Neural progenitor cell (in vitro differentiated cells): ENCODE measurements at regions not wholly inside any gene's neighbourhood (a gene's known extent, or its start where the extent isn't known, plus 50 kb on each side); places are given as distances from the start of the nearest gene placed in this dataset.

Experiments
- DNase-seq: peaks from one replicate; pipeline ENCODE4 v3.0.0-alpha.2; 2016; ENCODE audit warnings: low spot score
- H2AFZ ChIP-seq: fragments of 200-600 bp; sonication (generic); replicated peaks from 2 replicates; pipeline ENCODE4 v1.6.1; 2016; ENCODE audit warnings: antibody characterized with exemption
- H3F3A ChIP-seq: fragments of 200-600 bp; sonication (generic); 2 replicates; pipeline ENCODE4 v1.6.1; 2016; ENCODE audit warnings: antibody characterized with exemption, low read depth
- H3K27ac ChIP-seq: fragments of 200-600 bp; sonication (generic); 2 replicates; pipeline ENCODE4 v1.5.1; 2016; ENCODE audit warnings: mild to moderate bottlenecking
- H3K27me3 ChIP-seq: fragments of 200-600 bp; sonication (generic); 2 replicates; pipeline ENCODE4 v1.6.1; 2016; ENCODE audit warnings: mild to moderate bottlenecking, moderate library complexity
- H3K36me3 ChIP-seq: fragments of 200-600 bp; sonication (generic); 2 replicates; pipeline ENCODE4 v1.5.1; 2016
- H3K4me1 ChIP-seq: fragments of 200-600 bp; sonication (generic); 2 replicates; pipeline ENCODE4 v1.6.1; 2016; ENCODE audit warnings: mixed run types
- H3K4me2 ChIP-seq: fragments of 200-600 bp; sonication (generic); 2 replicates; pipeline ENCODE4 v1.6.1; 2016
- H3K4me3 ChIP-seq: fragments of 200-600 bp; sonication (generic); 2 replicates; pipeline ENCODE4 v1.5.1; 2016
- H3K79me2 ChIP-seq: fragments of 200-600 bp; sonication (generic); 2 replicates; pipeline ENCODE4 v1.6.1; 2016; ENCODE audit warnings: low read depth
- H3K9ac ChIP-seq: fragments of 200-600 bp; sonication (generic); 2 replicates; pipeline ENCODE4 v1.6.1; 2016
- H3K9me3 ChIP-seq: fragments of 200-600 bp; sonication (generic); 2 replicates; pipeline ENCODE4 v1.5.1; 2016; ENCODE audit warnings: low read depth
- H4K20me1 ChIP-seq: fragments of 200-600 bp; sonication (generic); 2 replicates; pipeline ENCODE4 v1.6.1; 2016; ENCODE audit warnings: low read depth
- H3K27ac Mint-ChIP-seq: 3 replicates; pipeline ENCODE4 v1.8.0; 2021; ENCODE audit warnings: mixed read lengths
- H3K27me3 Mint-ChIP-seq: 2 replicates; pipeline ENCODE4 v1.8.0; 2022; ENCODE audit warnings: low read depth, mild to moderate bottlenecking, inconsistent platforms, moderate library complexity, mixed read lengths; ENCODE audit not compliant: insufficient read depth
- H3K36me3 Mint-ChIP-seq: 3 replicates; pipeline ENCODE4 v1.8.0; 2021; ENCODE audit warnings: mixed read lengths
- H3K4me1 Mint-ChIP-seq: 3 replicates; pipeline ENCODE4 v1.8.0; 2021; ENCODE audit warnings: mixed read lengths
- H3K4me3 Mint-ChIP-seq: 3 replicates; pipeline ENCODE4 v1.8.0; 2021; ENCODE audit warnings: mild to moderate bottlenecking, moderate library complexity, mixed read lengths
- H3K9me3 Mint-ChIP-seq: 3 replicates; pipeline ENCODE4 v1.8.0; 2020; ENCODE audit warnings: mixed read lengths
- EZH2 ChIP-seq: fragments of 200-600 bp; sonication (generic); IDR thresholded peaks from 2 replicates; pipeline ENCODE4 v1.6.1; 2017; ENCODE audit warnings: antibody characterized with exemption, mild to moderate bottlenecking, moderate library complexity
- EZH2phosphoT487 ChIP-seq: fragments of 200-600 bp; sonication (generic); IDR thresholded peaks from 2 replicates; pipeline ENCODE4 v1.6.1; 2017; ENCODE audit warnings: antibody characterized with exemption
- TF ChIP-seq, protein P1 (sequence below): fragments of 200-600 bp; sonication (generic); IDR thresholded peaks from 2 replicates; pipeline ENCODE4 v1.5.1; 2017; ENCODE audit warnings: antibody characterized with exemption, mild to moderate bottlenecking

DNA sequence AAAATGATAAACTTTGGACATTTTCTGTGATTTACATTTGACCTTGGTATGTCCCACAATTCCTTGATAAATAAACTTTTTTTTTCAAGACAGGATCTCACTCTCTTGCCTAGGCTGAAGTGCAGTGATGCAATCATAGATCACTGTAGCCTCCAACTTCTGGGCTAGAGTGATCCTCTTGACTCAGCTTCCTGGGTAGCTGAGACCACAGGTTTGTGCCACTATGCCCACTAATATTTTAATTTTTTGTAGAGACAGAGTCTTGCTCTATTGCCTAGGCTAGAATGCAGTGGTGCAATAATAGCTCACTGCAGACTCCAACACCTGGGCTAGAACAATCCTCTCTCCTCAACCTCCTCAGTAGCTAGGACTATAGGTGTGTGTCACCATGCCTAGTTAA lies 79.1 kb upstream of the PTGDR start:
- no peaks in the 10 kb centered on the region for H3K36me3 Mint-ChIP-seq
- DNase-seq: no peak
- Histone ChIP-seq H3K4me2 (no peak overlapping the region), H3K27ac (no peak overlapping the region), H3K27me3 (no peaks in the 10 kb centered on the region), H4K20me1 (no peaks in the 10 kb centered on the region), H3K79me2 (no peaks in the 10 kb centered on the region), H3K4me1 (no peaks in the 10 kb centered on the region), H3K4me3 (no peak overlapping the region), H3K36me3 (no peaks in the 10 kb centered on the region), H3F3A (no peaks in the 10 kb centered on the region), H2AFZ (no peak overlapping the region), H3K9ac (no peak overlapping the region), H3K9me3 (no peaks in the 10 kb centered on the region)
- no peak overlapping the region for H3K4me3 Mint-ChIP-seq
- TF ChIP-seq EZH2 (no peak), EZH2phosphoT487 (no peak)
- TF ChIP-seq, protein P1, sequence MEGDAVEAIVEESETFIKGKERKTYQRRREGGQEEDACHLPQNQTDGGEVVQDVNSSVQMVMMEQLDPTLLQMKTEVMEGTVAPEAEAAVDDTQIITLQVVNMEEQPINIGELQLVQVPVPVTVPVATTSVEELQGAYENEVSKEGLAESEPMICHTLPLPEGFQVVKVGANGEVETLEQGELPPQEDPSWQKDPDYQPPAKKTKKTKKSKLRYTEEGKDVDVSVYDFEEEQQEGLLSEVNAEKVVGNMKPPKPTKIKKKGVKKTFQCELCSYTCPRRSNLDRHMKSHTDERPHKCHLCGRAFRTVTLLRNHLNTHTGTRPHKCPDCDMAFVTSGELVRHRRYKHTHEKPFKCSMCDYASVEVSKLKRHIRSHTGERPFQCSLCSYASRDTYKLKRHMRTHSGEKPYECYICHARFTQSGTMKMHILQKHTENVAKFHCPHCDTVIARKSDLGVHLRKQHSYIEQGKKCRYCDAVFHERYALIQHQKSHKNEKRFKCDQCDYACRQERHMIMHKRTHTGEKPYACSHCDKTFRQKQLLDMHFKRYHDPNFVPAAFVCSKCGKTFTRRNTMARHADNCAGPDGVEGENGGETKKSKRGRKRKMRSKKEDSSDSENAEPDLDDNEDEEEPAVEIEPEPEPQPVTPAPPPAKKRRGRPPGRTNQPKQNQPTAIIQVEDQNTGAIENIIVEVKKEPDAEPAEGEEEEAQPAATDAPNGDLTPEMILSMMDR: no peak
- no peaks in the 10 kb centered on the region for H3K4me1 Mint-ChIP-seq
- no peak overlapping the region for H3K27ac Mint-ChIP-seq
- no peaks in the 10 kb centered on the region for H3K9me3 Mint-ChIP-seq
- no peaks in the 10 kb centered on the region for H3K27me3 Mint-ChIP-seq

DNA sequence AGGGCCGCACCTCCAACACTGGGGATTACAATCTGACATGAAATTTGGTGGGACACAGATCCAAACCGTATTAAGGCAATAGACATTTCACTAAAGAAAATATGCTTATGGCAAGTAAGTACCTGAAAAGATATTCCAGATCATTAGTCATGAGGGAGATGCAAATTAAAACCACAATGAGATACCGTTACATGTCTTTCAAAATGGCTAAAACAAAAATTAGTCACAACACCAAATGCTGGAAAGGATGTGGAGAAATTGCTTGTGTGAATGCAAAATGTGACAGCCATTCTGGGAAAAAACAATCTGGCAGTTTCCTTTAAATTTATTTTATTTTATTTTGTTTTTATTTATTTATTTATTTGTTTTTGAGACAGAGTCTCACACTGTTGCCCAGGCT lies 82.3 kb upstream of the PTGDR start:
- Histone ChIP-seq H3K27me3 (no peaks in the 10 kb centered on the region), H3K79me2 (no peaks in the 10 kb centered on the region), H4K20me1 (no peaks in the 10 kb centered on the region), H3K36me3 (no peaks in the 10 kb centered on the region), H3K9ac (no peak overlapping the region), H3K9me3 (no peaks in the 10 kb centered on the region), H3K27ac (no peak overlapping the region), H3F3A (no peaks in the 10 kb centered on the region), H3K4me3 (no peak overlapping the region), H3K4me2 (no peak overlapping the region), H3K4me1 (no peaks in the 10 kb centered on the region), H2AFZ (no peak overlapping the region)
- H3K36me3 Mint-ChIP-seq: peaks cover 2% of the 10 kb centered on the region
- H3K9me3 Mint-ChIP-seq: peaks cover 18% of the 10 kb centered on the region
- TF ChIP-seq EZH2 (no peak), EZH2phosphoT487 (no peak)
- TF ChIP-seq, protein P1: no peak
- H3K27ac Mint-ChIP-seq: no peak overlapping the region
- H3K27me3 Mint-ChIP-seq: peaks cover 2% of the 10 kb centered on the region
- no peak overlapping the region for H3K4me3 Mint-ChIP-seq
- H3K4me1 Mint-ChIP-seq: no peaks in the 10 kb centered on the region
- DNase-seq: no peak

DNA sequence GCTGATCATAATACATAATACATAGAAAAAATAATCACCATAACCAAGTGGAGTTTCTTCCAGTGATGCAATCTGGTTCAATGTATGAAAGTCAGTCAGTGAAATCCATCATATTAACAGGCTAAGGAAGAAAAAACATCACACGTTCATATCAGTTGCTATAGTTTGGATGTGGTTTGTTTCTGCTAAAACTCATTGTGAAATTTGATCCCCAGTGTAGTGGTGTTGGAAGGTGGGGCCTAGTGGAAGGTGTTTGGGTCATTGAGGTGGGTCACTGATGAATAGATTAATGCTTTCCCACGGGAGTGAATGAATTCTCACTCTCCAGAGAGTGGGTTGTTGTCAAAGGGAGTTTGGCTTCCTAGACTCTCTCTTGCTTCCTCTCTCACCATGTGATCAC lies 84.6 kb upstream of the PTGDR start:
- Histone ChIP-seq H3K27me3 (no peaks in the 10 kb centered on the region), H3K27ac (no peak overlapping the region), H3K4me1 (no peaks in the 10 kb centered on the region), H3K4me2 (no peak overlapping the region), H3K36me3 (no peaks in the 10 kb centered on the region), H3K4me3 (no peak overlapping the region), H3F3A (no peaks in the 10 kb centered on the region), H3K9me3 (no peaks in the 10 kb centered on the region), H2AFZ (no peak overlapping the region), H3K9ac (no peak overlapping the region), H4K20me1 (no peaks in the 10 kb centered on the region), H3K79me2 (no peaks in the 10 kb centered on the region)
- Mint-ChIP-seq H3K4me3 (no peak overlapping the region), H3K27me3 (peaks cover 2% of the 10 kb centered on the region), H3K4me1 (no peaks in the 10 kb centered on the region), H3K36me3 (peaks cover 2% of the 10 kb centered on the region), H3K9me3 (peaks cover 20% of the 10 kb centered on the region), H3K27ac (no peak overlapping the region)
- TF ChIP-seq EZH2phosphoT487: no peak
- TF ChIP-seq, protein P1: no peak
- TF ChIP-seq EZH2: no peak
- no peak for DNase-seq
